ENCODE measurements at regions not wholly inside any gene's neighbourhood (a gene's known extent, or its start where the extent isn't known, plus 50 kb on each side); places are given as distances from the start of the nearest gene placed in this dataset.

DNA sequence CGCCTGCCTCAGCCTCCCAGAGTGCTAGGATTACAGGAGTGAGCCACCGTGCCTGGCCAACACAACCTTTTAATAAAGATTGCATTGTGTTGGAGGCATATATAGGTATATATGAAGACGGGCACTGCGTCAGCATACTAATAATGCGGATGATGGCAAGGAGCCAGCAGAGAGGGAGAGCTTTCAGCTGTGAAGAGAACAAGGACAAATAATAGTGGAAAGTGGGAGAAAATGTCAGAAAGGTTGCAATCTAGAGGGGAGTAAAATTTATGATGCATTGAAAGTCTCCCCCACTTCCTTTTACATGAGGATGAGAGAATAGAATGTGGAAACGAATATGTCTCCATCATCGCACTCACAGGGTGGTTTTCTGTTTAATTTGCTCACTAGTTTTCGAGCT lies 170.5 kb upstream of the TBL1XR1 start:
- DNase-seq (ENCODE audit: low read depth), result no peak
- no peak overlapping the region for H3K4me3 ChIP-seq (ENCODE audit: low read depth, low read length)
- TF ChIP-seq MYC (IDR thresholded peaks at IDR 0.05; ENCODE audit: low read depth, low read length) (no peak), POLR2A (IDR thresholded peaks at IDR 0.05; ENCODE audit: extremely low read depth, insufficient read length) (no peak)
- TF ChIP-seq, protein P1, sequence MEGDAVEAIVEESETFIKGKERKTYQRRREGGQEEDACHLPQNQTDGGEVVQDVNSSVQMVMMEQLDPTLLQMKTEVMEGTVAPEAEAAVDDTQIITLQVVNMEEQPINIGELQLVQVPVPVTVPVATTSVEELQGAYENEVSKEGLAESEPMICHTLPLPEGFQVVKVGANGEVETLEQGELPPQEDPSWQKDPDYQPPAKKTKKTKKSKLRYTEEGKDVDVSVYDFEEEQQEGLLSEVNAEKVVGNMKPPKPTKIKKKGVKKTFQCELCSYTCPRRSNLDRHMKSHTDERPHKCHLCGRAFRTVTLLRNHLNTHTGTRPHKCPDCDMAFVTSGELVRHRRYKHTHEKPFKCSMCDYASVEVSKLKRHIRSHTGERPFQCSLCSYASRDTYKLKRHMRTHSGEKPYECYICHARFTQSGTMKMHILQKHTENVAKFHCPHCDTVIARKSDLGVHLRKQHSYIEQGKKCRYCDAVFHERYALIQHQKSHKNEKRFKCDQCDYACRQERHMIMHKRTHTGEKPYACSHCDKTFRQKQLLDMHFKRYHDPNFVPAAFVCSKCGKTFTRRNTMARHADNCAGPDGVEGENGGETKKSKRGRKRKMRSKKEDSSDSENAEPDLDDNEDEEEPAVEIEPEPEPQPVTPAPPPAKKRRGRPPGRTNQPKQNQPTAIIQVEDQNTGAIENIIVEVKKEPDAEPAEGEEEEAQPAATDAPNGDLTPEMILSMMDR (IDR thresholded peaks at IDR 0.05; ENCODE audit: low read depth, low read length), result no peak

DNA sequence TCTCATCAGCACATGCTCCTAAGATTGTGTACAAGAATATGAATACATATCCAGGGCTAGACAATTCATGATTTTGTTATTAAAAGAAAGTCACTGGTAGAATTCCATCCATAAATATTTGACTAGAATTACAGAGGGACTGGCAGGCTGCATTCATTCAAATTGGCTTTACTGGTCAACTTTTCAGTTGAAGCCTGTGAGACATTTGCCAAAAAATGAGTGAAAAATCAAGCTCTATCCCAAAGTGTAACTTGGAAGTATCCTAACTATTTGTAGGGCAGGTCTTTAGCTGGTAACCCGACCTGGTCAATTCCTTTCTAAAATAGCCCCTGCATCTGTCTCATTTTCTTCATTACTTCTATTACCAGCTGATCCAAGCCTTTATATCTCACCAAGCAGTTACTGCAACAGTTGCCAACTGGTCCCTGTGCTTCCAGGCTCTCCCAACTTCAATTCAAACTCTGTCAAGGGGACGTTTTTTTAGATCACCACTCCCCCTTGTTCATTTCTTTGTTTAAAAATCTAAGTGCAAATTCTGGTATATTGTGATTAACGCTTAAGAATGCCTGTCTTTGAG lies 173.1 kb upstream of the TBL1XR1 start:
- TF ChIP-seq, protein P2, sequence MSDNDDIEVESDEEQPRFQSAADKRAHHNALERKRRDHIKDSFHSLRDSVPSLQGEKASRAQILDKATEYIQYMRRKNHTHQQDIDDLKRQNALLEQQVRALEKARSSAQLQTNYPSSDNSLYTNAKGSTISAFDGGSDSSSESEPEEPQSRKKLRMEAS (IDR thresholded peaks at IDR 0.05; ENCODE audit: low read depth, low read length), result no peak
- TF ChIP-seq, protein P1 (IDR thresholded peaks at IDR 0.05; ENCODE audit: low read depth, low read length), result no peak
- TF ChIP-seq MYC (IDR thresholded peaks at IDR 0.05; ENCODE audit: low read depth, low read length) (no peak), POLR2A (IDR thresholded peaks at IDR 0.05; ENCODE audit: extremely low read depth, insufficient read length) (no peak)
- H3K4me3 ChIP-seq (ENCODE audit: low read depth, low read length), result no peak overlapping the region
- DNase-seq (ENCODE audit: low read depth), result no peak

DNA sequence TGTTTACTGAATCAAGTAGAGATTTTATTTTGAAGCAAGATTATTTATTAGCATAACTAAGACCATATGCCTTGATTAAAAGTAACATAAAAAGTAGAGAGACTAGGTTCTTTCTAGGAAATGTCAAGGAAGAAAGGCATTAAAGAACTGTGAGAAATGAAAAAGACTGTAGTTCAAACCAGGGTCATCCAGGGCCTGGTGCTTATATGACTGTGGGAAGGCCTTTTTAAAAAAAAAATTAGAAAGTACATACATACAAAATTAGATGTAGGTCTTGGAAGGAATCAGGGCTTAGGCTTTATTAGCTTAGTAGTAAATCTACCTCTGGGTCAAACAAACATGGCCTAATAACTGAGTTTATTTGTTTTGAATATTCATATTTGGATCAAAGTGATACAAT lies 173.9 kb upstream of the TBL1XR1 start:
- no peak for TF ChIP-seq POLR2A (IDR thresholded peaks at IDR 0.05; ENCODE audit: extremely low read depth, insufficient read length)
- TF ChIP-seq, protein P1 (IDR thresholded peaks at IDR 0.05; ENCODE audit: low read depth, low read length), result no peak
- TF ChIP-seq MYC (IDR thresholded peaks at IDR 0.05; ENCODE audit: low read depth, low read length), result no peak
- TF ChIP-seq, protein P2 (IDR thresholded peaks at IDR 0.05; ENCODE audit: low read depth, low read length), result no peak
- H3K4me3 ChIP-seq (ENCODE audit: low read depth, low read length), result no peak overlapping the region
- no peak for DNase-seq (ENCODE audit: low read depth)

DNA sequence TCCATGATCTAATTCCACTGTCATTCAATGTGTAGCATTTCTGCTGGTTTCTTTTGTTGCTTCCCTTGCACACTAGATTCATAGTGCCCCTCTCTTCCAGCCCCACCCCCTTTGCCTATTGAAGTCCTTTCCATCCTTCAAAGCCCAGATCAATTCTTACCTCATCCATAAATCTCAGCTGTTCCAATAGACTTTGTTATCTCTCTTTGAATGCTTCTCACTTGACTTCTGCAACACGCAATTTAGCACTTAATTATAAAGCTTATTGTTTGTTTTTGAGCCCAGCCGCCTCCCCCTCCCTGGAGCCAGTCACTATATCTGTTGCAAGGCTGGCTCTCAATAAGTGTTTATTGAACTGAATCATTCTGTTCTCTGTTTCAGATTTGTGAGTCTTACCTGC lies 174.6 kb upstream of the TBL1XR1 start:
- no peak overlapping the region for H3K4me3 ChIP-seq (ENCODE audit: low read depth, low read length)
- no peak for DNase-seq (ENCODE audit: low read depth)
- TF ChIP-seq POLR2A (IDR thresholded peaks at IDR 0.05; ENCODE audit: extremely low read depth, insufficient read length), result no peak
- TF ChIP-seq, protein P1 (IDR thresholded peaks at IDR 0.05; ENCODE audit: low read depth, low read length), result no peak
- no peak for TF ChIP-seq MYC (IDR thresholded peaks at IDR 0.05; ENCODE audit: low read depth, low read length)
- TF ChIP-seq, protein P2 (IDR thresholded peaks at IDR 0.05; ENCODE audit: low read depth, low read length), result no peak

DNA sequence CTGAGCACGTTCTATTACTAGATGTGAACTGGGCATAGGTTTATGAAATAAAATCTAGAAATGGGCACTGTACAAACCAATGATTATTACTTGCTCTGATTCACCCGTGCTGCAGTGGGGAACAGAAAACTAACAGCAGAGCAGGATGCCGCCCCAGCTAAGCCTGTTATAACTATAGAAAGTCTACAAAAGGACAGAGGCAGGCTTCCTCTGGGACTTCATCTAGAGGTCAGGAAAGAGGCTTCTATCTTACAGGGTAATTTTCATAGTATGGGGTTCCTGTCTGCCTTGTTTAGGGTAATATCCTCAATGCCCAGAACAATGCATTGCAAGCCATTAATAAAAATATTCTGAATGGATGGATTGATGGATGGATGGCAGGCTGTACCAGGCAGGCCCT lies 177.0 kb upstream of the TBL1XR1 start:
- TF ChIP-seq, protein P1 (IDR thresholded peaks at IDR 0.05; ENCODE audit: low read depth, low read length), result no peak
- TF ChIP-seq, protein P2 (IDR thresholded peaks at IDR 0.05; ENCODE audit: low read depth, low read length), result no peak
- TF ChIP-seq MYC (IDR thresholded peaks at IDR 0.05; ENCODE audit: low read depth, low read length) (no peak), POLR2A (IDR thresholded peaks at IDR 0.05; ENCODE audit: extremely low read depth, insufficient read length) (no peak)
- H3K4me3 ChIP-seq (ENCODE audit: low read depth, low read length), result no peak overlapping the region
- no peak for DNase-seq (ENCODE audit: low read depth)

DNA sequence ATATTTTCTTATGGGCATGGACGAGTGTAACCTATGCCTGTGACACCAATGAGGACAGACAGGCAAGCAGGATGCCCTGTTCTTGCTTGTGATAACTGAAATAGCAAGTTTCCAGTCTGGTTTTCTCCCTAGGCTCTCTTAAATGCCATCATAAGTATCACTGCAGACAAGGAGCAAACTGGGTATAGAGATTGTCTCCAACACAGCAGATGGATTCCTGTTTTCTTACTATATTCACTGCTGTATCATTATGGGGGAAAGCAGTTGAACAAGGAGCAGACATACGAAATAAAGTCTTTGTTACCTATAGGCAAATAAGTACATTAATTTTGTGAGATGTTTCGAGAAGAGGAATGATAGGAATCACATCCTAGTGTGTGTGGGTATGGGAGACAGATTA lies 178.0 kb upstream of the TBL1XR1 start:
- TF ChIP-seq, protein P2 (IDR thresholded peaks at IDR 0.05; ENCODE audit: low read depth, low read length), result no peak
- TF ChIP-seq, protein P1 (IDR thresholded peaks at IDR 0.05; ENCODE audit: low read depth, low read length), result no peak
- no peak for TF ChIP-seq POLR2A (IDR thresholded peaks at IDR 0.05; ENCODE audit: extremely low read depth, insufficient read length)
- no peak for TF ChIP-seq MYC (IDR thresholded peaks at IDR 0.05; ENCODE audit: low read depth, low read length)
- no peak overlapping the region for H3K4me3 ChIP-seq (ENCODE audit: low read depth, low read length)
- no peak for DNase-seq (ENCODE audit: low read depth)
